ENCODE measurements at regions not wholly inside any gene's neighbourhood (a gene's known extent, or its start where the extent isn't known, plus 50 kb on each side); places are given as distances from the start of the nearest gene placed in this dataset.
"Not testable (repeated sequence)": the region's sequence is repeated elsewhere in the genome, so short reads cannot be mapped to it uniquely, and the experiment has no call there.

DNA sequence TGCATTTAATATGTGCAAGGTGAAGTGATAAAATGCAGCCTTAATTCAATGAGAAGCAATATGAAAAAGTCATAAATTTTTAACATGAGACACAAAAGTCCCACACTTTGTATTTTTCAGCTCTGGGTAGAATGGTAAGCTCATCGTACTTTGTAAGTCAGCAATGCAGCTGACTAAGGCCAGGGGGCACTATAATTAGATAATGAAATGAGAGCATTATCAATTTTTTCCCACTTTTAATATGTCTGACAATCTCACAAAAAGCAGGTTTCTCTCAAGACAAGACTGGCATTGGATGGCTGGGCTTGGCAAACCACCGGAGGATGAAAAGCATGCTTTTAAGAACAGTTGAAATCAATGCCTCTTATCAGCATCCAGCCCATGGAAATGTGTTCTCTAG lies 162.8 kb downstream of the FAM174A start:
- DNase-seq, result no peak

DNA sequence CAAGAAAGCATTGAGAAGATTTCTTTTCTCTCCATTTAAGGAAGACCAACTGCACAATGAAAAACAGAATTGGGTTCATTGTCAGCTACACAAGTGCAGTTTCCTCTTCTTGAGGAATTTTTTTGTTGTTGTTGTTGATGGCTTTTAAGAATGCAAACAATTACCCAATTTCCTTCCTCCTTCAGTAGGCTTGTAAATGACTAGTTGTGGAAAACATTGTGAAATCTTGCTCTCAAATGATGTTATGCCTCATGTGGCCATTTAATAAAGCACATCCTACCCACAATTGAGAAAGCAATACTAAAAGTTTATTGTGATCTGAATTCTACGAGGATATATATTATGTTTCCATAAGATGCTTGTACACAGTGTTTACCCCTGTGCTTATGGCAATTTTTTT lies 171.6 kb downstream of the FAM174A start:
- DNase-seq, result peak in 1 of 3 experiments; percentile 11

DNA sequence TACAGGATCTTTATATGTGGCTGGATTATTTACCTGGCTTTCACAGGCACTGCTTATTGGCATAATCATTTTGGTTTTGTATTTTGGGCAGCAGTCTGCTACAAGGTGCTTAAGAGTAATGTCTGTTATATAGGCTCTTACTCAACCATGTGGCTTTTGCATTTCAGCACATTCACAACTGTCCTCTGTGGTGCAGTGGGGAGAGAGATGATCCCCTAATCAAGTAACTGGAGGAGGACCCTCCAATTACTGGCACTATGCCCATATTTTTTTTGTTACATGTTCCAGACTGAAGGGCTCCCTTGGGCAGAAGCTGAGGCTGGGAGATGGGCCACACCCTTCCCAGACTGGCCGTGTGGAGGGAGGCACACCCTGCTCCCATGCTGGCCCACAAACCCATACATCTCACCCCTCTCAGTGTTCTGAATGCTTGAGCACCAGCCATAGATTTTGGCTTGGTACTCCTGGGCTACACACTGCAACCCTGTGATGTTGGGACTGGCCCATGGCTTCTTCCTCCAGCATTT lies 173.5 kb downstream of the FAM174A start:
- peak in 1 of 3 experiments; percentile 5 for DNase-seq

DNA sequence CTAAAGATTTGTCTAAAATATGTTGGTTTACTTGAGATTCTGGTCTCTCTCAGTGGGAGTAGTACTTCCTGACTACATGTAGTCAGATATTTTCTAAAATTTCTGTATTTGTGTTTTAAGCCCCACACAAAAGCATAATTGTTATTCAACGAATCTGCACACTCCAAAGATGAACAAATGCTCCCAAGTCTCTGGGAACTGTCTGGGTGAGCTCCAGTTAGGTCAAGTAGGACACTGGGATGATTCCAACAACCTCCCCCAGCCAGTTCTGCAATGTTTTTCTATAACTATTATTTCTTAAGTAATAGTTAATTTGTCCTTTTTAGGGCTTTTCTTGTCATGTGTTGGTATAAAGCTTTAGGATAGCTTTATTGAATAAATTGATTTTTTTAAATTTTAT lies 174.6 kb downstream of the FAM174A start:
- DNase-seq, result no peak

DNA sequence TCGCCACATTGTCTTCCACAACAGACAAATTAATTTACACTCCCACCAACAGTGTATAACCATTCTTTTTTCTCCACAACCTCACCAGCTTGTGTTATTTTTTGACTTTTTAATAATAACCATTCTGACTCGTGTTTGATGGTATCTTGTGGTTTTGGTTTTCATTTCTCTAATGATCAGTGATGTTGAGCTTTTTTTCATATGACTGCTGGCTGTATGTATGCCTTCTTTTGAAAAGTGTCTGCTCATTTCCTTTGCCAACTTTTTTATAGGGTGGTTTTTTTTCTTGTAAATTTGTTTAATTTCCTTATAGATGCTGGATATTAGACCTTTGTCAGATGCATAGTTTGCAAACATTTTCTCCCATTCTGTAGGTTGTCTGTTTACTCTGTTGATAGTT lies 179.6 kb downstream of the FAM174A start:
- not testable (repeated sequence) for DNase-seq

DNA sequence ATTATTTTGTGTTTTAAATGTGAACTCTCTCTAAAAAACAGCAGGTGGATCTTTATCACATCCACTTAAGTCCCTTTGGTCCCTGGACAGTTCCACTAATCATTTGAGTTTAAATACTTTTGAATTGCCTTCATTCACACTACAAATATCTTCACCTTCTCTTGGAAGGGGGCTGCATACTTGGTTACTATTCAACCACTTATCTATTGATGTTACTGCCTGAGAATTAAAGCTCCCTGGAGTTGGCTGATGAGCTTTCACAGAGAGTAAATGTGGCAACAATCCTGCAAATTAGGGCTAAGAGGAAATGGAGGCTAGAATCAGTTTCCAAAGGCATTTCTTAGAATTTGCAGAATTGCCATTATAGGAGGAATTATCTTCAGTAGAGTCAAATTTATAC lies 180.4 kb downstream of the ST8SIA4 start:
- peak in 2 of 3 experiments; percentile 49 to 83 for DNase-seq

DNA sequence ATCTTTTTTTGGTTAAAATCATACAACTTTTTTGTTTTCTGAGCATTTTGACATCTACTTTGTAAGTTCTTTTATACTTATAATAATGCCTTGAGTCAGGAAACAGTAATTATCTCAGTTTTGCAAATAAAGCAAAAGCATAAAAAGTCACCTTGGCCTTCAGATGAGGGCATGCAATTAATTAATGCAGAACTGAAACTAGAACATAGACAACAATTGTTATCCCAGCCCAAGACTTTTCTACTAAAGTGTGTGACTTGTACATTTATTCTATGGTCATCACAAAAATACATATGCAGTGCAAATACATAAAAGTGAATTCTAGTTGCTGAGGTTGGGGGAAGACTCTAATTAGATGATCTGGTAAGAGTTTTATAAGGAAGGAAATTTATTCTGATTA lies 179.9 kb downstream of the ST8SIA4 start:
- DNase-seq, result peak in 1 of 3 experiments; percentile 29

DNA sequence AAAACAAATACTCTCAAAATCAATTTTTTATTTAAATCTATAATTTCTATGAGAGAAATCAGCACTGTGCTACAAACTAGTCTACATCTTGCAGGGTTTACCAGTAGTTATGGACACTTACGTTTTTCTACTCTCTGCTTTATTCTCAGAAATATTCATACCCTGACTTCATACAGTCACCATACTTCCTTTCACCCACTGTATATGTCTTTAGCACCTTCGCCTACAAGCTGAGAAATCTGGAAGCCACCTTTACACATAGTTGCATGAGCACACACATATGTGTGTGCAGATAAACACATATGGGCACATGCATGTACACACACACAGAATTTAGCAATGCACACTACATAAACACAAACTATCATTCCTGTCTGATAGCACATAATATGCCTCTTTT lies 177.0 kb downstream of the ST8SIA4 start:
- no peak for DNase-seq

DNA sequence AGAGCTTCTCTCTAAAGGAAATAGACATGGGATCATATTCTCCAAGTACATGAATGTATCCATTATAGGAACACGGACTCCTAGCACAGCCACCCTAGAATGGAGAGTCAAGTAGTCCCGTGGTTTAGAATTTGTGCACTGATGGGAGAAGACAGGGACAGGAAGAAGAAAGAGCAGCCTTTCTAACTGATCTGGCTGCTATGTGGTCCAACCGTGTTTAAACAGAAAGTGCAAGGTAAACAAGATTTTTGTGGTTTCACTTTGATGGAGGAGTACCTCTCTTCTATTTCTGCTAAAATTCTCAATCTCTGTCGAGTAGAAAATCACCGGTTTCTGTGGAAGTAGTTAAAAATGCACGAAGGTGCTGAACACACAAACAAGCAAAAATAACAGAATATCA lies 171.3 kb downstream of the ST8SIA4 start:
- peak in 1 of 3 experiments; percentile 5 for DNase-seq

DNA sequence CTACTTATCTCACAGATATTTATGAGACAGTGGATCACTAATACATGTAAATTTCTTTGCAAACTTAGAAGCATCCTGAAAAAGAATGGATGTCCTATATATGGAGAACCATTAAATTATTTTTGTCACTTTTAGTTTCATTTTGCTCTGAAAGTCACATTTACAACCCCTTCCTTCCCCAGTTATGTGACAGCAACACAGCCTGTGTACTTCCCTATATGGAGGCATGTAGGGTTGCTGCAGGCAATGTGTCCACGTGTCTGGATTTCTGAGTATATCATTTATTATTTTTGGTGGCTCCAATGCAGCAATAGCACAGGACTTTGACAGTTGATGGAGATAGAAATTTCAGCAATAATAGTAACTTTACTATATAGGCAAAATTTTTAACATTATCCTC lies 156.4 kb downstream of the ST8SIA4 start:
- DNase-seq, result no peak

DNA sequence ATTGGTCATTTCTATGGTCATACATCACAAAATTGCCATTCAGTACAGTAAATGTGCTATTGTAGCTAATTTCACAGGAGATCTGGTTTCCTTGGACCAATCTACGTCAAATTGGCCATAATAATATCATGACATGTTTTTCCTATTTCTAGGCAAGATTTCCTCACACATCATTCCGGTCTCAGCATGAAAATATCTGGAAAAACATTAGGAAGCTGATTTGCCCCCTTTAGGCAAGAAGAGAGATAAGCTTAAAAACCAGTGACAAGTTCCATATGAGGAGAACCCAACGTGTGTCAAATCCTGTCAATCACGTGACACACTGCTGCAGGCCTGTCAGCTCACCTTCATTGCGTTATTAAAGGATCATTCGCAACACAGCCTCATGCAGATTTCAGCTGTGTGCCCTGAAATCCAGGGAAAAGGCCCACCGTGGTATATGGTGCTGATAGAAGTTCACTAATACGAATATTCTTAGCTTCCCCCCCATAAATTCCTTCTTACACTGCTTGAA lies 153.3 kb downstream of the ST8SIA4 start:
- no peak for DNase-seq

DNA sequence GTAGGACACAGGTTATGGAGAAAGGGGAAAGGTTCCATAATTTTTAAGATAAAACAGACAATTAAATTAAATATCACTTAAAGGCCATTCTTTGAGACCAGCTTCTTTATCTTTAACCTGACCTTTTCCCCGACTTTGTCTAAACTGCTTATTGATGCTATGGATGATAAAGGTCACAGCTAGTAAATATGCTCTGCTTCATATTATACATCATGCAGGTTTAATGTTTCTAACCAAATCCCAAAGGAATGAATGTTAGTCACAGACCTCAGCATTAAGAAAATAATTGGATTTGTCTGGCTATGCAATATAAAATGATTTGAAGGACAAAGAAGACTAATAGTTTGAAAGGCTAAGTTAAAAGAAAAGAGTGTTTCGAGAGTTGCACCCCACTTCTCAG lies 147.6 kb downstream of the ST8SIA4 start:
- peak in 1 of 3 experiments; percentile 22 for DNase-seq
